ENCODE measurements at regions not wholly inside any gene's neighbourhood (a gene's known extent, or its start where the extent isn't known, plus 50 kb on each side); places are given as distances from the start of the nearest gene placed in this dataset.

DNA sequence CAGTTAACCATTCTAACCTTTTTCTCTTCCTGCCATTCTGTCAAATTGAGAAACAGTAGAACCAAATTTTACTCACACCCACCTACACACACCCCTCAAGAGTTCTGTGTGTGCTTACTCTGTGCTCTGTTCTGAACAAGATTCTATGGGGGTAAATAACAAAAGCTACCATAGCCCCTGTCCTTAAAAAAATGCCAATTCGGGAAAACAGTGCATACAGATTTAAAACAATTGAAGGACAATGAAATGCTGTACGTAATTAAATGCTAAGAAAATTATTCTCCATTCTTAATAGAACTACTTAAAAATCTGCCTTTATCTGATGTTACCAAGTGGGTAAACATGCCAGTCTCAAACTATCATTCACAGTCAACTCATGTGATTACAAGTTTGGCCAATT, 1107.5 kb downstream of the TUSC7 start:
- TF ChIP-seq, protein P1, sequence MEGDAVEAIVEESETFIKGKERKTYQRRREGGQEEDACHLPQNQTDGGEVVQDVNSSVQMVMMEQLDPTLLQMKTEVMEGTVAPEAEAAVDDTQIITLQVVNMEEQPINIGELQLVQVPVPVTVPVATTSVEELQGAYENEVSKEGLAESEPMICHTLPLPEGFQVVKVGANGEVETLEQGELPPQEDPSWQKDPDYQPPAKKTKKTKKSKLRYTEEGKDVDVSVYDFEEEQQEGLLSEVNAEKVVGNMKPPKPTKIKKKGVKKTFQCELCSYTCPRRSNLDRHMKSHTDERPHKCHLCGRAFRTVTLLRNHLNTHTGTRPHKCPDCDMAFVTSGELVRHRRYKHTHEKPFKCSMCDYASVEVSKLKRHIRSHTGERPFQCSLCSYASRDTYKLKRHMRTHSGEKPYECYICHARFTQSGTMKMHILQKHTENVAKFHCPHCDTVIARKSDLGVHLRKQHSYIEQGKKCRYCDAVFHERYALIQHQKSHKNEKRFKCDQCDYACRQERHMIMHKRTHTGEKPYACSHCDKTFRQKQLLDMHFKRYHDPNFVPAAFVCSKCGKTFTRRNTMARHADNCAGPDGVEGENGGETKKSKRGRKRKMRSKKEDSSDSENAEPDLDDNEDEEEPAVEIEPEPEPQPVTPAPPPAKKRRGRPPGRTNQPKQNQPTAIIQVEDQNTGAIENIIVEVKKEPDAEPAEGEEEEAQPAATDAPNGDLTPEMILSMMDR (IDR thresholded peaks at IDR 0.05) = no peak
- no peak for TF ChIP-seq POLR2A (IDR thresholded peaks at IDR 0.05)
